HepG2 (cell line): ENCODE measurements at regions not wholly inside any gene's neighbourhood (a gene's known extent, or its start where the extent isn't known, plus 50 kb on each side); places are given as distances from the start of the nearest gene placed in this dataset.

Source experiments
- ATAC-seq: fragments of 200-7000 bp; cut with Tn5 transposase; 3 replicates; pipeline ENCODE4 v1.9.1; 2020; ENCODE audit warnings: mild to moderate bottlenecking, moderate library complexity
- BruUV-seq: library from RNA; stranded (reverse); fragments of 400-500 nt; replicated peaks from 2 replicates; lab custom pipeline; 2021; lab: Mats Ljungman, UMichigan
- CTCF ChIA-PET: fragments of 300-600 bp; formaldehyde crosslinking; extraction: SDS; loops from one replicate; lab custom pipeline; 2021; ENCODE audit warnings: low total read pairs, inconsistent platforms, low intra/inter-chr PET ratio; lab: Yijun Ruan, JAX
- POLR2A ChIA-PET: fragments of 350-600 bp; sonication (Branson Sonifier 250); formaldehyde crosslinking; loops from one replicate; lab custom pipeline; 2020; ENCODE audit warnings: antibody characterized with exemption, inconsistent platforms; lab: Yijun Ruan, JAX
- DNase-seq: peaks from one replicate; pipeline ENCODE4 v3.0.0-alpha.2; 2015; ENCODE audit warnings: low spot score
- FAIRE-seq: peaks from 3 replicates; lab custom pipeline; 2011; peaks lifted over from hg19 to GRCh38; lab: Jason Lieb, UNC
- H2AFZ ChIP-seq: one replicate; pipeline ENCODE4 v1.6.1; 2011; ENCODE audit warnings: low read length, inconsistent platforms
- H3K27ac ChIP-seq: fragments of 300-600 bp; 3 replicates; pipeline ENCODE4 v1.8.0; 2011; ENCODE audit warnings: mixed run types, mild to moderate bottlenecking, mixed read lengths, low read length, inconsistent platforms; ENCODE audit not compliant: insufficient read depth; ENCODE audit errors: extremely low read length
- H3K27me3 ChIP-seq, 2 experiments: fragments of 200-600 bp in 1 of 2; 2 replicates in 1 of 2; 3 replicates in 1 of 2; pipeline versions ENCODE4 v1.6.0 to v1.8.0; 2011; ENCODE audit warnings: low read length in 2 of 2, mild to moderate bottlenecking in 2 of 2, moderate library complexity in 2 of 2, inconsistent platforms in 1 of 2; ENCODE audit not compliant: insufficient read depth in 2 of 2, control insufficient read depth in 1 of 2
- H3K36me3 ChIP-seq, 2 experiments: fragments of 200-600 bp in 1 of 2; replicated peaks in 1 of 2; 2 replicates in 1 of 2; 3 replicates in 1 of 2; pipeline versions ENCODE4 v1.5.1 to v1.8.0; 2011; ENCODE audit warnings: low read length in 2 of 2, inconsistent platforms in 1 of 2; ENCODE audit not compliant: insufficient read depth in 2 of 2, control insufficient read depth in 1 of 2
- H3K4me1 ChIP-seq: 2 replicates; pipeline ENCODE4 v1.5.1; 2012; ENCODE audit warnings: low read length, inconsistent platforms; ENCODE audit not compliant: insufficient read depth
- H3K4me2 ChIP-seq: 2 replicates; pipeline ENCODE4 v1.6.0; 2011; ENCODE audit warnings: low read depth, low read length, inconsistent platforms
- H3K4me3 ChIP-seq, 3 experiments: fragments of 200-600 bp in 1 of 3; sonication (generic), shearing (Covaris generic) in 1 of 3; replicated peaks in 1 of 3; 2 replicates each; pipeline ENCODE4 v1.5.1; 2011 to 2016; ENCODE audit warnings: low read length in 3 of 3, inconsistent platforms in 2 of 3, low read depth in 2 of 3, mild to moderate bottlenecking in 2 of 3, control low read depth in 1 of 3, mixed read lengths in 1 of 3; ENCODE audit not compliant: insufficient read depth in 1 of 3
- H3K79me2 ChIP-seq: one replicate; pipeline ENCODE4 v1.6.1; 2011; ENCODE audit warnings: low read length, inconsistent platforms; ENCODE audit not compliant: insufficient read depth
- H3K9ac ChIP-seq: 2 replicates; pipeline ENCODE4 v1.6.0; 2011; ENCODE audit warnings: mild to moderate bottlenecking, low read depth, low read length, inconsistent platforms; ENCODE audit not compliant: insufficient read depth
- H3K9me3 ChIP-seq: 2 replicates; pipeline ENCODE4 v1.5.1; 2012; ENCODE audit warnings: mild to moderate bottlenecking, low read length
- H4K20me1 ChIP-seq: 2 replicates; pipeline ENCODE4 v1.6.0; 2011; ENCODE audit warnings: inconsistent platforms, mild to moderate bottlenecking, low read length, moderate library complexity; ENCODE audit not compliant: insufficient read depth
- CERS6 ChIP-seq: sonication (generic); formaldehyde crosslinking; IDR thresholded peaks from 2 replicates; pipeline ENCODE4 v1.5.0; 2020; ENCODE audit warnings: missing genetic modification reagents
- KDM3A ChIP-seq: IDR thresholded peaks from 2 replicates; pipeline ENCODE4 v1.6.1; 2018; ENCODE audit warnings: low read depth, missing compliant biosample characterization
- MTA1 ChIP-seq: sonication (generic); formaldehyde crosslinking; IDR thresholded peaks from 2 replicates; pipeline ENCODE4 v1.4.0; 2020; ENCODE audit warnings: missing genetic modification reagents, mild to moderate bottlenecking, borderline replicate concordance
- RNF219 ChIP-seq: sonication (generic); formaldehyde crosslinking; IDR thresholded peaks from 2 replicates; pipeline ENCODE4 v1.5.0; 2020; ENCODE audit warnings: mild to moderate bottlenecking, missing genetic modification reagents
- SP1 ChIP-seq, 2 experiments: fragments of 450-650 bp in 1 of 2; sonication (generic) in 1 of 2; formaldehyde crosslinking in 1 of 2; IDR thresholded peaks; 2 replicates each; pipeline versions ENCODE4 v1.4.0 to v1.6.1; 2016 to 2020; ENCODE audit warnings: missing genetic modification reagents in 1 of 2
- ZBTB42 ChIP-seq: sonication (generic); formaldehyde crosslinking; IDR thresholded peaks from 2 replicates; pipeline ENCODE4 v1.5.0; 2020; ENCODE audit warnings: mild to moderate bottlenecking, missing genetic modification reagents
- ZFP82 ChIP-seq: sonication (generic); formaldehyde crosslinking; IDR thresholded peaks from 2 replicates; pipeline ENCODE4 v1.5.1; 2020; ENCODE audit warnings: mild to moderate bottlenecking, missing genetic modification reagents, borderline replicate concordance
- ZNF296 ChIP-seq: sonication (generic); formaldehyde crosslinking; conservative IDR thresholded peaks from 2 replicates; pipeline ENCODE4 v1.5.0; 2020; ENCODE audit warnings: mild to moderate bottlenecking, missing genetic modification reagents
- ZNF501 ChIP-seq: sonication (generic); formaldehyde crosslinking; IDR thresholded peaks from 2 replicates; pipeline ENCODE4 v1.5.1; 2020; ENCODE audit warnings: mild to moderate bottlenecking, moderate library complexity, missing genetic modification reagents
- WGBS: methylation state at CpG from one replicate; pipeline ENCODE4 v1.1.6; 2017; ENCODE audit warnings: low lambda C conversion rate; 5-methylcytosine and 5-hydroxymethylcytosine counted together
- in situ Hi-C: cut with HindIII; loops from 2 replicates; pipeline ENCODE4 v1.10.0; 2017; ENCODE audit warnings: low pct_unique_long_range_greater_than_20kb; ENCODE audit not compliant: extremely low pct_ligation_motif_present
- intact Hi-C: fragments of 100-400 bp; cut with micrococcal nuclease; formaldehyde crosslinking; loops from one replicate; pipeline ENCODE4 v1.10.0; 2022; ENCODE audit not compliant: unreplicated experiment
- TF ChIP-seq, protein P1 (sequence below): sonication (generic); formaldehyde crosslinking; IDR thresholded peaks from 2 replicates; pipeline ENCODE4 v1.4.0; 2020; ENCODE audit warnings: missing genetic modification reagents, borderline replicate concordance
- TF ChIP-seq, protein P2 (sequence below): sonication (generic); formaldehyde crosslinking; IDR thresholded peaks from 2 replicates; pipeline ENCODE4 v1.8.1; 2023; ENCODE audit warnings: missing genetic modification reagents, inconsistent platforms, borderline replicate concordance
- TF ChIP-seq, protein P3 (sequence below): sonication (generic); formaldehyde crosslinking; IDR thresholded peaks from 2 replicates; pipeline ENCODE4 v1.5.0; 2020; ENCODE audit warnings: missing genetic modification reagents

DNA sequence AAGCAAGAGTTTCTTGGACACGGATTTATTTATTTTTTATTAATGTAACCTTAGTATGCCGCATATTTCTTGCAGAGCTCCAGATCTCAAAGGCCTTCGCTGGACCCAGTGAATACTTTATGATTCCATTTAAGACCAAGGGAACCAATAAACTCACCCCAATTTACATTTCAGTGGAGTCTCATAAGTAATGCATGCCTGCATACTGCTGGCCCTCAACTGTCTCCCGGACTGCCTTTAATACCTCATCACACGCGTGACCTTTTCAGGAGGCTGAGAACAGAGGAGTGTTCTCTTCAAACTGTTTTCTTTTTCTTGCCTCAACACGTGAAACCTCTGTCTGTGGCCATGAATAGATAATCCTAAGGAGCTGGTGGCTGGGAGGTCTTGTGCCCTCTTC, 240.9 kb downstream of the STIM2 start:
- 46% methylated on average over 7 of the region's 7 CpGs for WGBS

GRCh38 chr4:27111627-27112026, 251.0 kb downstream of the STIM2 start:
- Histone ChIP-seq H3K36me3 (no peaks in the 10 kb centered on the region), H3K9ac (no peak overlapping the region), H3K27me3 (no peaks in the 10 kb centered on the region; a peak in 1 of 5 replicates), H2AFZ (no peak overlapping the region), H3K4me1 (no peaks in the 10 kb centered on the region), H3K79me2 (no peaks in the 10 kb centered on the region), H3K9me3 (no peaks in the 10 kb centered on the region), H3K4me3 (no peak overlapping the region), H3K4me2 (no peak overlapping the region), H4K20me1 (no peaks in the 10 kb centered on the region), H3K27ac (no peak overlapping the region)
- WGBS: 2% methylated on average over 3 of the region's 3 CpGs
- DNase-seq (no peak), FAIRE-seq (no peak), ATAC-seq (no peak)
- in situ Hi-C loops (no loop called here), intact Hi-C loops (no loop called here)
- BruUV-seq: no TSS peak
- ChIA-PET CTCF (no interaction called here), POLR2A (no interaction called here)
- no peak for TF ChIP-seq MTA1 (CRISPR knock-in tag)
- TF ChIP-seq RNF219 (CRISPR knock-in tag): no peak
- TF ChIP-seq, protein P1, sequence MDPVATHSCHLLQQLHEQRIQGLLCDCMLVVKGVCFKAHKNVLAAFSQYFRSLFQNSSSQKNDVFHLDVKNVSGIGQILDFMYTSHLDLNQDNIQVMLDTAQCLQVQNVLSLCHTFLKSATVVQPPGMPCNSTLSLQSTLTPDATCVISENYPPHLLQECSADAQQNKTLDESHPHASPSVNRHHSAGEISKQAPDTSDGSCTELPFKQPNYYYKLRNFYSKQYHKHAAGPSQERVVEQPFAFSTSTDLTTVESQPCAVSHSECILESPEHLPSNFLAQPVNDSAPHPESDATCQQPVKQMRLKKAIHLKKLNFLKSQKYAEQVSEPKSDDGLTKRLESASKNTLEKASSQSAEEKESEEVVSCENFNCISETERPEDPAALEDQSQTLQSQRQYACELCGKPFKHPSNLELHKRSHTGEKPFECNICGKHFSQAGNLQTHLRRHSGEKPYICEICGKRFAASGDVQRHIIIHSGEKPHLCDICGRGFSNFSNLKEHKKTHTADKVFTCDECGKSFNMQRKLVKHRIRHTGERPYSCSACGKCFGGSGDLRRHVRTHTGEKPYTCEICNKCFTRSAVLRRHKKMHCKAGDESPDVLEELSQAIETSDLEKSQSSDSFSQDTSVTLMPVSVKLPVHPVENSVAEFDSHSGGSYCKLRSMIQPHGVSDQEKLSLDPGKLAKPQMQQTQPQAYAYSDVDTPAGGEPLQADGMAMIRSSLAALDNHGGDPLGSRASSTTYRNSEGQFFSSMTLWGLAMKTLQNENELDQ (CRISPR knock-in tag): no peak
- TF ChIP-seq, protein P2, sequence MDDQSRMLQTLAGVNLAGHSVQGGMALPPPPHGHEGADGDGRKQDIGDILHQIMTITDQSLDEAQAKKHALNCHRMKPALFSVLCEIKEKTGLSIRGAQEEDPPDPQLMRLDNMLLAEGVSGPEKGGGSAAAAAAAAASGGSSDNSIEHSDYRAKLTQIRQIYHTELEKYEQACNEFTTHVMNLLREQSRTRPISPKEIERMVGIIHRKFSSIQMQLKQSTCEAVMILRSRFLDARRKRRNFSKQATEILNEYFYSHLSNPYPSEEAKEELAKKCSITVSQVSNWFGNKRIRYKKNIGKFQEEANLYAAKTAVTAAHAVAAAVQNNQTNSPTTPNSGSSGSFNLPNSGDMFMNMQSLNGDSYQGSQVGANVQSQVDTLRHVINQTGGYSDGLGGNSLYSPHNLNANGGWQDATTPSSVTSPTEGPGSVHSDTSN: no peak

More for the DNA sequence above, 240.9 kb downstream of the STIM2 start:
- H3K4me1 ChIP-seq: no peaks in the 10 kb centered on the region
- TF ChIP-seq KDM3A (no peak), SP1 (IDR thresholded peaks at IDR 0.05) (no peak), SP1 (CRISPR knock-in tag; IDR thresholded peaks at IDR 0.05) (no peak), ZNF501 (CRISPR knock-in tag) (no peak), CERS6 (CRISPR knock-in tag) (no peak), ZFP82 (CRISPR knock-in tag) (no peak), ZNF296 (CRISPR knock-in tag) (no peak), ZBTB42 (no peak)
- TF ChIP-seq, protein P3, sequence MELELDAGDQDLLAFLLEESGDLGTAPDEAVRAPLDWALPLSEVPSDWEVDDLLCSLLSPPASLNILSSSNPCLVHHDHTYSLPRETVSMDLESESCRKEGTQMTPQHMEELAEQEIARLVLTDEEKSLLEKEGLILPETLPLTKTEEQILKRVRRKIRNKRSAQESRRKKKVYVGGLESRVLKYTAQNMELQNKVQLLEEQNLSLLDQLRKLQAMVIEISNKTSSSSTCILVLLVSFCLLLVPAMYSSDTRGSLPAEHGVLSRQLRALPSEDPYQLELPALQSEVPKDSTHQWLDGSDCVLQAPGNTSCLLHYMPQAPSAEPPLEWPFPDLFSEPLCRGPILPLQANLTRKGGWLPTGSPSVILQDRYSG (CRISPR knock-in tag): no peak
- ChIA-PET POLR2A (no interaction called here), CTCF (no interaction called here)
- no peak overlapping the region for H3K4me2 ChIP-seq
- no peaks in the 10 kb centered on the region for H3K36me3 ChIP-seq
- no peak for DNase-seq
- H3K27ac ChIP-seq: no peak overlapping the region
- H2AFZ ChIP-seq: no peak overlapping the region
- H3K79me2 ChIP-seq: no peaks in the 10 kb centered on the region
- ATAC-seq: no peak
- BruUV-seq: no TSS peak
- H3K4me3 ChIP-seq: no peak overlapping the region
- H3K27me3 ChIP-seq: peaks cover 2 to 14% of the 10 kb centered on the region in 2 experiments; a peak in 2 of 5 replicates
- in situ Hi-C loops (no loop called here), intact Hi-C loops (no loop called here)
- FAIRE-seq: no peak
- no peaks in the 10 kb centered on the region for H4K20me1 ChIP-seq
- no peaks in the 10 kb centered on the region for H3K9me3 ChIP-seq
- H3K9ac ChIP-seq: no peak overlapping the region
